ENCODE measurements at regions not wholly inside any gene's neighbourhood (a gene's known extent, or its start where the extent isn't known, plus 50 kb on each side); places are given as distances from the start of the nearest gene placed in this dataset.
A peak's percentile ranks its signal among the peaks of the same experiment; 100 is the strongest.

- Mint-ChIP-seq H3K4me3 (no peak overlapping the region), H3K4me1 (no peaks in the 10 kb centered on the region), H3K9me3 (no peaks in the 10 kb centered on the region), H3K27me3 (peaks cover 7% of the 10 kb centered on the region), H3K27ac (no peak overlapping the region), H3K36me3 (no peaks in the 10 kb centered on the region)
- no peak for ATAC-seq (ENCODE audit: low read depth)
- DNase-seq (ENCODE audit: low spot score in 2 of 2) = no peak
These were observed 94.4 kb upstream of the MAP1B start for GRCh38 chr5:72012906-72013305.

GRCh38 chr5:72013766-72014624 lies 93.3 kb upstream of the MAP1B start:
- no peak for DNase-seq (ENCODE audit: low spot score in 2 of 2)

GRCh38 chr5:72015103-72015548 lies 92.1 kb upstream of the MAP1B start:
- ATAC-seq (ENCODE audit: low read depth) = no peak
- Mint-ChIP-seq H3K27me3 (peaks cover 4% of the 10 kb centered on the region), H3K9me3 (peaks cover 3% of the 10 kb centered on the region), H3K27ac (no peak overlapping the region), H3K4me1 (no peaks in the 10 kb centered on the region), H3K36me3 (no peaks in the 10 kb centered on the region), H3K4me3 (no peak overlapping the region)
- DNase-seq (ENCODE audit: low spot score in 2 of 2) = no peak

More at GRCh38 chr5:72013766-72014624, 93.3 kb upstream of the MAP1B start:
- Mint-ChIP-seq H3K4me3 (no peak overlapping the region), H3K27ac (no peak overlapping the region), H3K9me3 (peaks cover 3% of the 10 kb centered on the region), H3K4me1 (no peaks in the 10 kb centered on the region), H3K27me3 (peaks cover 7% of the 10 kb centered on the region), H3K36me3 (no peaks in the 10 kb centered on the region)
- no peak for ATAC-seq (ENCODE audit: low read depth)

- Mint-ChIP-seq H3K9me3 (peaks cover 3% of the 10 kb centered on the region), H3K4me1 (no peaks in the 10 kb centered on the region), H3K27ac (no peak overlapping the region), H3K27me3 (peaks cover 9% of the 10 kb centered on the region), H3K36me3 (no peaks in the 10 kb centered on the region), H3K4me3 (no peak overlapping the region)
- DNase-seq (ENCODE audit: low spot score in 2 of 2) (peak; percentile 44 to 47), ATAC-seq (ENCODE audit: low read depth) (peak; percentile 38)
These were observed 89.0 kb upstream of the MAP1B start for GRCh38 chr5:72018143-72018803.

GRCh38 chr5:72020161-72020983 lies 86.9 kb upstream of the MAP1B start:
- H3K36me3 Mint-ChIP-seq = no peaks in the 10 kb centered on the region
- ATAC-seq (ENCODE audit: low read depth) (no peak), DNase-seq (ENCODE audit: low spot score in 2 of 2) (no peak)
- H3K9me3 Mint-ChIP-seq = peaks cover 5% of the 10 kb centered on the region
- H3K27me3 Mint-ChIP-seq = peaks cover 8% of the 10 kb centered on the region
- H3K4me3 Mint-ChIP-seq = no peak overlapping the region
- no peak overlapping the region for H3K27ac Mint-ChIP-seq
- H3K4me1 Mint-ChIP-seq = no peaks in the 10 kb centered on the region

GRCh38 chr5:72021651-72022357 lies 85.5 kb upstream of the MAP1B start:
- peaks cover 5% of the 10 kb centered on the region for H3K9me3 Mint-ChIP-seq
- H3K4me1 Mint-ChIP-seq = no peaks in the 10 kb centered on the region
- DNase-seq (ENCODE audit: low spot score in 2 of 2) (no peak), ATAC-seq (ENCODE audit: low read depth) (no peak)
- no peak overlapping the region for H3K4me3 Mint-ChIP-seq
- H3K27ac Mint-ChIP-seq = no peak overlapping the region
- peaks cover 8% of the 10 kb centered on the region for H3K27me3 Mint-ChIP-seq
- no peaks in the 10 kb centered on the region for H3K36me3 Mint-ChIP-seq

- Mint-ChIP-seq H3K27ac (no peak overlapping the region), H3K36me3 (no peaks in the 10 kb centered on the region), H3K27me3 (peaks cover 10% of the 10 kb centered on the region), H3K9me3 (peaks cover 7% of the 10 kb centered on the region), H3K4me1 (no peaks in the 10 kb centered on the region), H3K4me3 (no peak overlapping the region)
- ATAC-seq (ENCODE audit: low read depth) = no peak
- no peak for DNase-seq (ENCODE audit: low spot score in 2 of 2)
These were observed 78.9 kb upstream of the MAP1B start for GRCh38 chr5:72028382-72028781.

- peaks cover 10% of the 10 kb centered on the region for H3K27me3 Mint-ChIP-seq
- DNase-seq (ENCODE audit: low spot score in 2 of 2) (no peak), ATAC-seq (ENCODE audit: low read depth) (no peak)
- no peaks in the 10 kb centered on the region for H3K36me3 Mint-ChIP-seq
- H3K9me3 Mint-ChIP-seq = peaks cover 5% of the 10 kb centered on the region
- H3K27ac Mint-ChIP-seq = no peak overlapping the region
- H3K4me3 Mint-ChIP-seq = no peak overlapping the region
- H3K4me1 Mint-ChIP-seq = no peaks in the 10 kb centered on the region
These were observed 77.0 kb upstream of the MAP1B start for GRCh38 chr5:72030237-72030636.

- Mint-ChIP-seq H3K4me1 (no peaks in the 10 kb centered on the region), H3K4me3 (no peak overlapping the region), H3K27me3 (peaks cover 10% of the 10 kb centered on the region), H3K36me3 (no peaks in the 10 kb centered on the region), H3K9me3 (peaks cover 5% of the 10 kb centered on the region), H3K27ac (no peak overlapping the region)
- ATAC-seq (ENCODE audit: low read depth) = no peak
- DNase-seq (ENCODE audit: low spot score in 2 of 2) = no peak
These were observed 74.5 kb upstream of the MAP1B start for GRCh38 chr5:72032788-72033187.

- no peak for ATAC-seq (ENCODE audit: low read depth)
- Mint-ChIP-seq H3K27me3 (peaks cover 17% of the 10 kb centered on the region), H3K27ac (no peak overlapping the region), H3K4me3 (no peak overlapping the region), H3K36me3 (no peaks in the 10 kb centered on the region), H3K9me3 (no peaks in the 10 kb centered on the region), H3K4me1 (no peaks in the 10 kb centered on the region)
- DNase-seq (ENCODE audit: low spot score in 2 of 2) = no peak
These were observed 72.5 kb upstream of the MAP1B start for GRCh38 chr5:72034770-72035169.

- no peak overlapping the region for H3K27ac Mint-ChIP-seq
- no peaks in the 10 kb centered on the region for H3K9me3 Mint-ChIP-seq
- no peaks in the 10 kb centered on the region for H3K4me1 Mint-ChIP-seq
- no peaks in the 10 kb centered on the region for H3K36me3 Mint-ChIP-seq
- ATAC-seq (ENCODE audit: low read depth) (no peak), DNase-seq (ENCODE audit: low spot score in 2 of 2) (no peak)
- H3K27me3 Mint-ChIP-seq = peaks cover 11% of the 10 kb centered on the region
- no peak overlapping the region for H3K4me3 Mint-ChIP-seq
These were observed 71.4 kb upstream of the MAP1B start for GRCh38 chr5:72035831-72036230.

GRCh38 chr5:72036951-72037350 lies 70.3 kb upstream of the MAP1B start:
- H3K27me3 Mint-ChIP-seq = peaks cover 9% of the 10 kb centered on the region
- H3K27ac Mint-ChIP-seq = no peak overlapping the region
- DNase-seq (ENCODE audit: low spot score in 2 of 2) = no peak
- no peaks in the 10 kb centered on the region for H3K4me1 Mint-ChIP-seq
- H3K36me3 Mint-ChIP-seq = no peaks in the 10 kb centered on the region
- no peaks in the 10 kb centered on the region for H3K9me3 Mint-ChIP-seq
- H3K4me3 Mint-ChIP-seq = no peak overlapping the region
- ATAC-seq (ENCODE audit: low read depth) = no peak

GRCh38 chr5:72040513-72040912 lies 66.8 kb upstream of the MAP1B start:
- no peaks in the 10 kb centered on the region for H3K4me1 Mint-ChIP-seq
- ATAC-seq (ENCODE audit: low read depth) (no peak), DNase-seq (ENCODE audit: low spot score in 2 of 2) (no peak)
- H3K4me3 Mint-ChIP-seq = no peak overlapping the region
- no peaks in the 10 kb centered on the region for H3K9me3 Mint-ChIP-seq
- H3K27ac Mint-ChIP-seq = no peak overlapping the region
- no peaks in the 10 kb centered on the region for H3K36me3 Mint-ChIP-seq
- H3K27me3 Mint-ChIP-seq = peaks cover 15% of the 10 kb centered on the region
